Left ventricle myocardium inferior (tissue), 1 donor: ENCODE measurements at regions not wholly inside any gene's neighbourhood (a gene's known extent, or its start where the extent isn't known, plus 50 kb on each side); places are given as distances from the start of the nearest gene placed in this dataset.

Experiments used
- DNase-seq: peaks from one replicate; pipeline ENCODE4 v3.0.0-alpha.2; 2020
- H3K27ac ChIP-seq: fragments of 200-600 bp; replicated peaks from 2 replicates; pipeline ENCODE4 v1.8.0; 2021
- H3K27me3 ChIP-seq: fragments of 200-600 bp; 2 replicates; pipeline ENCODE4 v1.8.0; 2021; ENCODE audit warnings: low read depth
- H3K36me3 ChIP-seq: fragments of 200-600 bp; 2 replicates; pipeline ENCODE4 v1.8.0; 2021
- H3K4me1 ChIP-seq: fragments of 200-600 bp; 2 replicates; pipeline ENCODE4 v1.8.0; 2021
- H3K4me3 ChIP-seq: fragments of 200-600 bp; 2 replicates; pipeline ENCODE4 v1.8.0; 2021; ENCODE audit warnings: mild to moderate bottlenecking, moderate library complexity
- H3K9me3 ChIP-seq: fragments of 200-600 bp; replicated peaks from 2 replicates; pipeline ENCODE4 v1.8.0; 2021
- intact Hi-C: fragments of 100-400 bp; cut with micrococcal nuclease; formaldehyde crosslinking; loops from one replicate; pipeline ENCODE4 v1.11.0; 2022
- TF ChIP-seq, protein P1 (sequence below): fragments of 200-600 bp; IDR thresholded peaks from 2 replicates; pipeline ENCODE4 v1.8.0; 2021; ENCODE audit warnings: antibody characterized with exemption, mild to moderate bottlenecking, borderline replicate concordance
- donor health status: DM: no; HTN: yes; CAD: no; lungs with severe emphysema.

DNA sequence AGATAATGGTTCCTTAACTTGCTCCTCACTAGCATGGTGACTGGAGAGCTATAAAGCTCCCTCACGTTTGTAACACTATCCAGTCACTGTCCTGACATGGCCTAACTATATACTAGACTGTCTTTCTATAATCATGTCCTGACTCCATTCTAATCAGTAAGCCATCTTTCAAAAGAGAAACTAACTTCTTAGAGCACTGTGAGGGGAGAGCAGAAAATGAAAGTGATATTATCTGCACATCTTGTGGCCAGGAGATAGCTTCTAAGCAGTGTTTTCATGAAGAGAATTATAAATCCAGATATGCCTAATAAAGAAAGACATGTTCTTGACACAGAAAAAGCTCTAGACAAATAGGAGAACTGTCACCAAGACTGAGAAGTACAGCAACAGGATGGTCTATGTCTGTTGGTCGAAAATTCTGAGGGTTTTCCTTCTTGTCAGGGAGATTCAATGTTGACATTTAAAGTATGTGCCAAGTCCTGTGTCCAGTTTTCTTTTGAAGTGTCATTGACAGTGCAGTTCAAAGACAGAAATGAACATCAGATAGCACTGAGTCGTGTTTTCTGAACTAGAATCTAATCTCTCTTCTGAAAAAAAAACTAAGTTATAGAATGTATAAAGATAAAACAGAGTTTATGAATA lies 230.6 kb upstream of the PEX5L start:
- DNase-seq, result no peak
- Histone ChIP-seq H3K36me3 (no peaks in the 10 kb centered on the region), H3K4me3 (no peak overlapping the region), H3K4me1 (no peaks in the 10 kb centered on the region), H3K27me3 (no peaks in the 10 kb centered on the region), H3K9me3 (peaks cover 32% of the 10 kb centered on the region), H3K27ac (no peak overlapping the region)
- intact Hi-C loops, result no loop called here
- TF ChIP-seq, protein P1, sequence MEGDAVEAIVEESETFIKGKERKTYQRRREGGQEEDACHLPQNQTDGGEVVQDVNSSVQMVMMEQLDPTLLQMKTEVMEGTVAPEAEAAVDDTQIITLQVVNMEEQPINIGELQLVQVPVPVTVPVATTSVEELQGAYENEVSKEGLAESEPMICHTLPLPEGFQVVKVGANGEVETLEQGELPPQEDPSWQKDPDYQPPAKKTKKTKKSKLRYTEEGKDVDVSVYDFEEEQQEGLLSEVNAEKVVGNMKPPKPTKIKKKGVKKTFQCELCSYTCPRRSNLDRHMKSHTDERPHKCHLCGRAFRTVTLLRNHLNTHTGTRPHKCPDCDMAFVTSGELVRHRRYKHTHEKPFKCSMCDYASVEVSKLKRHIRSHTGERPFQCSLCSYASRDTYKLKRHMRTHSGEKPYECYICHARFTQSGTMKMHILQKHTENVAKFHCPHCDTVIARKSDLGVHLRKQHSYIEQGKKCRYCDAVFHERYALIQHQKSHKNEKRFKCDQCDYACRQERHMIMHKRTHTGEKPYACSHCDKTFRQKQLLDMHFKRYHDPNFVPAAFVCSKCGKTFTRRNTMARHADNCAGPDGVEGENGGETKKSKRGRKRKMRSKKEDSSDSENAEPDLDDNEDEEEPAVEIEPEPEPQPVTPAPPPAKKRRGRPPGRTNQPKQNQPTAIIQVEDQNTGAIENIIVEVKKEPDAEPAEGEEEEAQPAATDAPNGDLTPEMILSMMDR, result no peak

DNA sequence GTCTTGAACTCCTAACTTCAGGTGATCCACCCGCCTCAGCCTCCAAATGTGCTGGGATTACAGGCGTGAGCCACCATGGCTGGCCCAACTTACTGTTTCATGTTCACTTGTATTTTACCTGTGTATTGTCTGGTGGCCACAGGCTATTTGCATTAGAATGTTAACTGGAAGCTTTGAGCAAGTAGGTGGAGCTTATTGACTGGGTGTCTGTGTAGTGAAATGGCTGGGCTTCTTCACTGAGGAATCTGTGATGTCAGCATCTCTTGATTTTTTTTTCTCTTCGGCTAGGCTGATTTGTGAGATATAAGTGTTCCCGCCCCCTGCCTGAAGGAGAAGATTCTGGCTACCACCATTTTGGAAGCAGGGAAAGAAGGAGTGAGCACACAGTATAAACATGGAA lies 237.8 kb upstream of the PEX5L start:
- TF ChIP-seq, protein P1, result no peak
- Histone ChIP-seq H3K27ac (no peak overlapping the region), H3K4me1 (no peaks in the 10 kb centered on the region), H3K27me3 (no peaks in the 10 kb centered on the region), H3K36me3 (no peaks in the 10 kb centered on the region), H3K4me3 (no peak overlapping the region), H3K9me3 (peaks cover 11% of the 10 kb centered on the region)
- no peak for DNase-seq
- intact Hi-C loops, result no loop called here

DNA sequence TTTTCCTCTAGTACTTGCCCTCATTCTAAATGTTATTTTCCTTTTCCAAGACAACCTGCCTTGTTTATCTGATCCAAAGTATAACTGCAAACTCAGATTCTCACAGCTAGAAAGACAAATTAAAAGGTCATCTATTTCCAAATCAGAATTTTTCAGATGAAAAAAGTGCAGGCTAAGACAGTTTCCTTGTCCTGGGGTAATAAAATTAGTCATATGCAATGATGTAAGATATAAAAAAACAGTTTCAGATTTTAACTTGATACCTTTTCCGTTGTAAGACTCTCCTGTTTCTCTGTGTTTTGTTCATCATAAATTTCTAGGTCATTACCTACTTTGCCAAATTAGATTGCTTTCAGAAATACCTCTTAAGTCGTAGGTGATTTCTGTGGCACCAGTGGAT lies 238.4 kb upstream of the PEX5L start:
- H3K36me3 ChIP-seq, result no peaks in the 10 kb centered on the region
- no peak overlapping the region for H3K4me3 ChIP-seq
- no peaks in the 10 kb centered on the region for H3K4me1 ChIP-seq
- intact Hi-C loops, result no loop called here
- H3K27ac ChIP-seq, result no peak overlapping the region
- DNase-seq, result no peak
- H3K27me3 ChIP-seq, result no peaks in the 10 kb centered on the region
- peaks cover 6% of the 10 kb centered on the region for H3K9me3 ChIP-seq
- TF ChIP-seq, protein P1, result no peak

DNA sequence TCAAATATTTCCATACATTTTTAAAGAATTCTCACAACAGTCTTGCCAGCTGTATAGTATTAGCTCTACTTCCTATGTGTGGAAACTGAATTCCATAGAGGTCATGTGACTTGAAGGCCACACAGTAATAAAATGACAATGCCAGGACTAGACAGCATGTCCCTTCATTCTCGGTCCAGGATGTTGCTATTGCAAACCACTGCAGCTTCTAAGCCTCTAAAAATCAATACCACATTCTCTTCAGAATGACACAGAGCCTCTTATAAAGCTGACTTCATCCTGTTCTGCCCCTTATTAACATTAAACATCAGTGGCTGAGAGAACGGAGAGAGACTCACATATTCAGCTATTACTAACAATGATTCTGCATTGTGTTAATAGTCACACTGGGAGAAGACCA lies 240.3 kb upstream of the PEX5L start:
- Histone ChIP-seq H3K4me3 (no peak overlapping the region), H3K9me3 (no peaks in the 10 kb centered on the region), H3K36me3 (no peaks in the 10 kb centered on the region), H3K27me3 (no peaks in the 10 kb centered on the region), H3K27ac (no peak overlapping the region), H3K4me1 (no peaks in the 10 kb centered on the region)
- TF ChIP-seq, protein P1, result no peak
- no peak for DNase-seq
- intact Hi-C loops, result no loop called here

DNA sequence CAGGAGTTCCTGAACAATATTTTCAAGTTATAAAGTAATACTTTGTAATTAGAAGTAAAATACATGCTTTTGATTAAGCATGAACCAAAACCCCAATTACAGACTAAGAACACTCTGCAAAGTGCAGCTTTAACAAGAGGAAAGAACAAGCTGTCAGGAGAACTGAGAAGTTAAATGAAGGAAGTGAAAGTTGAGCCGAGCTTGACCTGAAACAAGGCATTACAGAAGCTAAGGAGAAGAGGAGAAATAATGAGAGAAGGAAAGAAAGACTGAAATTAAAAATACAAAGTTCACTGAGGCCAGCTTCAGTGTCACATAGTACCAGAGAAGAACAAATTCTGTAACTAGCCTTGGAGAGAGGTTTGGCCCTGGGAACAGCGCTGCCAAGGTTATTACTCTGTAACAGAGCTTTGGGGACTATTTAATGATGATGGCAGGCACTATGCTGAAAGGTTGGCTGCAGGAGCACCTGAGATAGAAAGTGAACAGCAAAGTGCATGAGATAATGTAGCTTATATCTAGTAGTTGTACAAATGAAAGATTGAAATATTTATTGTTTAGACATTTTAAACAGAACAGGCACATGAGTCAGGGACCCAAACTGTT lies 241.9 kb upstream of the PEX5L start:
- no peaks in the 10 kb centered on the region for H3K27me3 ChIP-seq
- H3K4me1 ChIP-seq, result no peaks in the 10 kb centered on the region
- H3K36me3 ChIP-seq, result no peaks in the 10 kb centered on the region
- no peak overlapping the region for H3K4me3 ChIP-seq
- TF ChIP-seq, protein P1, result no peak
- intact Hi-C loops, result no loop called here
- H3K27ac ChIP-seq, result no peak overlapping the region
- no peak for DNase-seq
- no peaks in the 10 kb centered on the region for H3K9me3 ChIP-seq
